IPS-NIHi7 (cell line): ENCODE measurements at regions not wholly inside any gene's neighbourhood (a gene's known extent, or its start where the extent isn't known, plus 50 kb on each side); places are given as distances from the start of the nearest gene placed in this dataset.

Experiments used
- DNase-seq: peaks from one replicate; pipeline ENCODE4 v3.0.0; 2012; ENCODE audit warnings: mixed read lengths; ENCODE audit errors: extremely low spot score

- no peak for DNase-seq
Observed at GRCh38 chr10:78828647-78829539, 239.9 kb upstream of the ZMIZ1 start.

- DNase-seq = no peak
Observed at GRCh38 chr10:78829565-78829964, 239.2 kb upstream of the ZMIZ1 start.

DNA sequence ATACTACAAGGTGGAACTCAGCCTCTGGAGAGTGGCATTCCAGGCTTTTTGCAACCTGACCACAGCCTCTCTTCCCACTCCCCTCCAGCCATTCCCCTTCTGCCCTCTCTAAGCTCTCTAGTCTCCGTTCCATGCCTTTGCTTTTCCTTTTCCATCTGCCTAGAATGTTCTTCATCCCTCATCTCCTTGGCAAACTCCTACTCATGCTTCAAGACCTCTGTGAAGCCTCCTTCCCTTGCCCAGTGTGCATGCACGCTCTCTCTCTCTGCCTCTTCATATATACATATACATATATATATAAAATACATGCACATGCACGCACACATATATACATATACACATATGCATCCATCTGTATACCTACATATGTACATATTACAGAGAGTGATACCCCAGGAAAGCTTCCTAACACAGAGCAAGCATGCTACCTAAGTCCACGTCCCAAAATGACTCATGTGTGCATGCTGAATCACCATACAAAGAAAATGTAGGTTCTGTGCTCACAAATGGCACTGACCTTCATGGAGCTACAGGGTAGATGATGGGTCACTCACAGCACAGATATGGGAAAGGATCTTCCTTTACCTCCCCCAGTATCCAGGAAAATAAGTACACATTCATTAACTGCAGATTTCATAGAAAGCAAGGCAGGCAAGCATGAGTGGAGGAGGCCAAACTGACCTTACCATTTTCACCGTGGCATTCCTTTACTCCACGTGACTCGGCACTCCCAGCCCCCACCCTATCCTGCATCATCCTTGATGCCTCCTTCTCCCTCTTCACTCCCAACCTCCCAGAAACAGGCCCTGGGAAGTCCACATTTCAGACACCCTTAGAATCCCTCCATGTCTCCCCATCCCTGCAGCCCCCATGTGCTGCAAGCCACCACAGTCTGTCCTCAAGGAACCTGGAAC is 238.4 kb upstream of the ZMIZ1 start:
- DNase-seq = no peak

DNA sequence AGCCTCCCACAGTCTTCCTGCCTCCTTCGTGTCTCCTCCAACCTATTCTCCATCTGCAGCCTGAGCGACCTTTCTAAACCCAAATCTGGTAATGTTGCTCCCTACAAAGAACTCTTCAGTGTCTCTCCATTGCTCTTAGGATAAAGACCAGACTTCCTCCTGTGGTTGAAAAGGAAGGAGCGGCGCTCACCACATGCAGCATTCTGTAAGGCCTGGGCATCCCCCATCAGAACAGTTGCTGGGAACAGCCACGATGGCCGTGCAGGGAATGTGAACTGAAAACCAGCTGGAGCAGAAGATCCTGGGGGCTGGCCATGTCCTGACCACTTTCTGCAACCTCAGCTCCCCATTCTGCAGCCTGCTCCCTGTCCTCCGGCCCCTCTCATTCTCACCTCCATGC is 237.8 kb upstream of the ZMIZ1 start:
- DNase-seq = no peak

- DNase-seq = no peak
Observed at GRCh38 chr10:78831461-78831860, 237.3 kb upstream of the ZMIZ1 start.

GRCh38 chr10:78832281-78832680 is 236.5 kb upstream of the ZMIZ1 start:
- no peak for DNase-seq

GRCh38 chr10:78838141-78838657 is 230.6 kb upstream of the ZMIZ1 start:
- DNase-seq = no peak

- DNase-seq = no peak
Observed at GRCh38 chr10:78843495-78843894, 225.3 kb upstream of the ZMIZ1 start.

- DNase-seq = no peak
Observed at GRCh38 chr10:78844960-78845607, 223.7 kb upstream of the ZMIZ1 start.

DNA sequence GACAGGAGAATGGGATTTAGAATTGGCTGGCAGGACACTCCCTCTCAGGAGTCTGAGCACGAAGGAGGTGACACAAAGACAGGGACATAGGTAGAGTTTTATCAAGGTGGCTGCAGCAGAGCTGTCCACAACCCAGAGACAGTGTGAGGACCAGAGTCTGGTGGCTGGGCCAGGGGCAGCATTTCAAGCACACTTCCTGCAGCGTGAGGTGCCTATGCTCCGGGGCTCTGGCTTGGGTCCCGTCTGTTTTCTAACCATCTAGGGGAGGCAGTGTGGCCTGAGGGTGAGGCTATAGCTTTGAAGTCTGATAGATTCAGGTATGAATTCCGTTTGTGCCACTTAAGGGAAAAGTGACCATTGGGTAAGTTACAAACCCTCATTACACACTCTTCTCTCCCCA is 222.7 kb upstream of the ZMIZ1 start:
- DNase-seq = no peak

DNA sequence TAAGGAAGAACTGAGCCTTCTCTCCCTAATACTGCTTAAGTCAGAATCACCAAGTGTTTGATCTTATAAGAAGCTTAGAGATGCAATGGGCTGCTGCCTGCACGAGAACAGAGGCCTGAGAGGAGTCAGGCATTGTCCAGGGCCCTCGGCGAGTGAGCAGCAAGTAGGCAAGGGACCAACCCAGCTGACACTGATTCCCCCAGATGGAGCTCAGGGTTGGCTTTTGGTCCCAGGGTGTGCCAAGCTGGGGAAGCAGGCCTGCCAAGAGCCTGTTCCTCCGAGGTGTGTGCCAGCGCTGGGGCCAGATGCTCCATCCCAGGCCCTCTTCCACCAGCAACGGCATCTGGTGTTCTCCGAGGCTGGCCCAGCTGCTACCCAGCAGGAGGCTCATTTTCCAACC is 222.0 kb upstream of the ZMIZ1 start:
- no peak for DNase-seq

GRCh38 chr10:78847485-78847884 is 221.3 kb upstream of the ZMIZ1 start:
- DNase-seq = no peak

GRCh38 chr10:78849115-78849514 is 219.7 kb upstream of the ZMIZ1 start:
- DNase-seq = no peak

- DNase-seq = no peak
Observed at GRCh38 chr10:78849731-78850130, 219.0 kb upstream of the ZMIZ1 start.

GRCh38 chr10:78850644-78851435 is 217.9 kb upstream of the ZMIZ1 start:
- DNase-seq = no peak

DNA sequence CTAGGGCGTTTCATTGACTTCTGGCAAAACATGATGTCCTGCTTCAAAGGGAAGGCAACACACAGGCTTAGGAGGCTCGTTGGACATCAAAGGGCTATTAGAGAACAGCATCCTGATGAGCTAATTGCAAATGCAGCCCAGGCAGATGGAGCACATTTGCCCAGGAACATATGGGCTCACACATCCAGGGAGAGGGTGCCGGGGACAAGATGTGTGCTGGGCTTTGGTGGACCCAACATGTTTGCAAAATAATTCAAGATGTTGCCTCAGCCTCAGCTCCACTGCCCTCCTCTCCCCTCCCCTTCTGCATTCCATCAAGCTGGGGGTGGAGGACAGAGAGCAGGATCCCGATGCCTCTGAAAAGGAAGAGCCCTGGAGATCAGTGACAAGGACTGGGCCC is 217.1 kb upstream of the ZMIZ1 start:
- DNase-seq = no peak

GRCh38 chr10:78852466-78853240 is 216.1 kb upstream of the ZMIZ1 start:
- DNase-seq = peak; percentile 79

DNA sequence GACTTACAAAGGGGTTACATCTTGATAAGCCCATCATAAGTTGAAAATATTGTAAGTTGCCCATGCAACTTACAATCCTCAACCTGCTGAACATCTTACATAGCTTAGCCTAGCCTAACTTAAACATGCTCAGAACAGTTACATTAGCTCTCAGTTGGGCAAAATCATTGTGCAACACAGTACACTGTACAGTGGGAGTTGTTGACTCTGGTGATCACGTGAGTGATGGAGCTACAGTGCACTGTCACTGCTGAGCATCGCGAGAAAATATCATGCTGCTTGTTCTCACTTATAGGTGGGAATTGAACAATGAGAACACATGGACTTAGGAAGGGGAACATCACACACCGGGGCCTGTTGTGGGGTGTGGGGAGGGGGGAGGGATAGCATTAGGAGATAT is 214.9 kb upstream of the ZMIZ1 start:
- DNase-seq = no peak

- DNase-seq = no peak
Observed at GRCh38 chr10:78856421-78856820, 212.3 kb upstream of the ZMIZ1 start.

DNA sequence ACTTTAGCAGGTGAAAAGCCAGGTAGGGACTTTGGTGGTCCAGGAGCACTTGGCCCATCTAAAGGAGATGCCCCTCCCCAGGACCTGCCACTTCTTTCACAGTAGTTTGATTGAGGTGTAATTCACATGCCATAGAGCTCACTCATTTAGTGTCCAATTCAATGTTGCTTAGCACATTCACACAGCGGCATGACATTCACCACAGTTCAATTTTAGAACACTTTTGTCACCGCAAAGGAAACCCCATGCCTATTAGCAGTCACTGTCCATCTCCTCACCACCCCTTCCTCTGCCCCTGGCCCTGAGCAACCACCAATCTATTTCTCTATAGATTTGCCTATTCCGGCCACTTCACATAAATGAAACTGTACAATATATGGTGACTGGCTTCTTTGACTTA is 211.6 kb upstream of the ZMIZ1 start:
- no peak for DNase-seq
